HG02870 (cell line): ENCODE measurements at regions not wholly inside any gene's neighbourhood (a gene's known extent, or its start where the extent isn't known, plus 50 kb on each side); places are given as distances from the start of the nearest gene placed in this dataset.
A peak's percentile ranks its signal among the peaks of the same experiment; 100 is the strongest.
"Not testable (repeated sequence)": the region's sequence is repeated elsewhere in the genome, so short reads cannot be mapped to it uniquely, and the experiment has no call there.

ENCODE experiments used
- ATAC-seq: cut with Tn5 transposase; IDR thresholded peaks from one replicate; pipeline ENCODE4 v1.9.1; 2021; ENCODE audit warnings: mild to moderate bottlenecking, moderate library complexity; ENCODE audit not compliant: unreplicated experiment

DNA sequence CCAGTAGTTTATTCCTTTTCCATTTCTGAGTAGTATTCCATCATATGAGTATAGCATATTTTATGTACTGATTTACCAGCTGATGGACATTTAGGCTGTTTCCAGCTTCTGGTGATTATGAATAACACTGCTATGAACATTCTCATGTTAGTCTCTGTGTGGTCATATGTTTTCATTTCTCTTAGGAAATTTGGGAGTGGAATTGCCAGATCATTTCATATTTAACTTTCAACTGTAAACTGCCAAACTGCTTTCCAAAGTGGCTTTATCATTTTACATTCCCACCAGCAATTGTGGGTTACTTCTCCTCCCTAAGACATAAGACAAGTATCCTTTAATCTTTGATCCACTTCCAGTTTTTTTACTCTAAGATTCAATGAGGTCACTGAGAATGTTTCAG is 85.7 kb upstream of the RALGPS2 start:
- no peak for ATAC-seq

DNA sequence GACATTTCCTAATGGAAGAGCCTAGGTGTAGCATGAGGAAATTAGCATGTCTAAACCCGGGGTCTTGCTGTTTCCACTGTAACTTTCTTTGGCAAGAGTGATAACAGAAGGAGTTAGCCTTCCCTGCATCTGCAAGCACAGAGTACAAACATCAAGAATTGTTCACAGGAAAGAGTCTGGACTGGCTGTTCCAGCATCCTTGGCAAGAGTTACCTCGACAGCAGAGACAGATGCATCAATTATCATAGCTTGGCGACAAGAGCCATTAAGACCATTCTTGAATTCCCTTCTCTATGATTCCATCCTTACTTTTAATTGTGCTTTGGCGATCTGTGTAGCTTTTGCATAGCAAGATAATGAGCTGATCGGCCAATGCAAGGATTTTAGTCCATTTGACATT is 82.8 kb upstream of the RALGPS2 start:
- ATAC-seq = no peak

- ATAC-seq = no peak
These were observed 81.7 kb upstream of the RALGPS2 start for GRCh38 chr1:178643349-178643748.

DNA sequence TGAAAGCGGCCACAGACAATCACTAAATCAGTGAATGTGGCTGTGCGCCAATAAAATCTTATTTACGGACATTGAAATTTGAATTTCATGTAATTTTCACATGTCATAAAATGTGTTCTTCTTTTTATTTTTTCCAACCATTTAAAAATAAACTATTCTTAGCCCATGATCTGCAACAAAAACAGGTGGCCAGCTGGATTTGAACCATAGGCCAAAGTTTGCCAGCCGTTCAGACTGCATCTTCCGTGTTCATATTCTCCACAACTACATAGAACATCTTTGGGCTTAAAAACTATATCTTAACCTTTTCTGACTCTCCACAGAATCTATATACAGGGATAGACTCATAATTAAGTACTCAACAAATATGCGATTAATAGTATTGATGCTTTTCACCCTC is 81.2 kb upstream of the RALGPS2 start:
- no peak for ATAC-seq

DNA sequence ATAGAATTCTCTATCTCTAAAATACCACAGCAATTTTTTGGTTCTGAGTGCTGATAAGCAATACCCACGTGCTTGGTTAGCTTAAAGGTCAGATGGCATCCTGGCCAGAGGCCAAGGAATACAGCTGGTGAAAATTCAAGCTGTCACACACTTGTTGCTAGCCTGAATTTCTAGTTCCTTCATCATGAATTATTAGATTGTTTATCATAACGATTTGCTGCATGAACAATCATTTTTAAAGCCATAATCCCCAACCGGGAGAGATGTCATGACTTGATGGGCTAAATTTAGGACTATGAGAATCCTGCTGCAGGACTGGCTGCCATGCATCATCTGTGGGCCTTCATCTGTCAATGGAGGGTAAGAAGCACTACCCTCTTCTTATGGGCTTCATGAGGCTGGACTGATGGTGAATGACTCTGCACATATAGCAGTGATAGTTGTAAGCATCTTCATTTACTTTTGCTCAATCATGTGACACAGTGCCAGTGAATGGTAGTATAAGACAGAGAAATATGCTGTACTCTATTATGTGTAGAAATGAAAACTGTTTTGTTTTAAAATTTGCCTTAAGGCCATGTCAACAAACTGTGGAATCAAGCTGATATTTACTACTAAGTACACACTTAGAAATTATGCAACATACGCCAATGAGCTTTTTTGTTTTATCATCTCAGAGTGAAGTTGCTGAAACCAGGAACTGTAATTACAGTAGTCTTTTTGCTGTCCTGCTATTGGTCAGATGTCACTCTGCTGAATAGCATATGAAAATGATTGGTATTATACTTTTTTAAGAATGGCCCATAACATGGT is 80.5 kb upstream of the RALGPS2 start:
- ATAC-seq = no peak

DNA sequence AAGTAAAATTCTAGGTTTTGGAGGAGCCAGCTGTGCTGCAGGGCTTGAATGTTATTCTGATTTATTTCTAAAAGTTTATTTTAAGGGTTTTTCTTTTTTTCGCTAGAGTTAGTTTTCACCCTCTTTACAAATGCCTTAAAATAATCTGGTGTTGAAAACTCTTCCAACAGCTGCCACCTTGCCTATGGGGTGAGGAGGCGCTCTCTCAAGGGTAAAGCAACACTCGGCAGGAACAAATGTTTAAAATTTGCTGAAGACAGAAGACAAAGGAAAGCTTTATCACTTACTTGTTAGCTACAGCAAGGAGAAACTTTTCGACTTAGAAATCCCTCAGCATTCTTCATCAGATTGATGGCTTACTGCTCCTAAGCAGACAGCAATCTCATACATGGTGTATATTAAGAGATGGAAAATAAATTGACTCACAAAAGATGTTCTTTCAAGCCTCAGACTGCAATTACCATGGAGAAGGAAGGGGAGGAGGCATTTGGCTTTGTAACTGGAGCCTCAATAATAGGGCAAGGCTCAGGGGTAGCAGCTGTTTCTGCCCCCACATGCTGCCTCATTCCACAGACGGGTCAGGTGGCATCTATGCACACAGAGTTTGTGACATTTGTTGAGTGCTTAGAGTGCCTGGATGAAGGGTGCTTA is 79.8 kb upstream of the RALGPS2 start:
- no peak for ATAC-seq

- no peak for ATAC-seq
These were observed 79.2 kb upstream of the RALGPS2 start for GRCh38 chr1:178645808-178646200.

DNA sequence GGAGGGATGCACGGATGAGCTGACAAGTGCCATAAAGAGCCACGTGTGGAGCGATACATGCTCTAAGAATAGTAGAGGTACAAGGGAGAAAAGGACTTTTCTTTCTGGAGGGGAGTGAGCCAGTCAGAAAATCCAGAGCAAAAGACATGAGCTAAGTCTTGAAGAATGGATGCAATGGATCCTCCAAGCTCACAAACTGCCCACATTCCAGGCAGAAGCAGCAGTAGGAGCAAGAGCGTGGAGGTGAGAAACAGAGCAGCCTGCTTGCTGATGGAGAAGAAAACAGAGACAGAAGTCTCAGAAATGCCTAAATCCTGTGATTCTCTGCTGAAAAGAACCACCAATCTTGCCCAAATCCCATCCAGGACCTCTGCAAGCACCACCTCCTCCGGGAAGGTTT is 78.2 kb upstream of the RALGPS2 start:
- no peak for ATAC-seq

DNA sequence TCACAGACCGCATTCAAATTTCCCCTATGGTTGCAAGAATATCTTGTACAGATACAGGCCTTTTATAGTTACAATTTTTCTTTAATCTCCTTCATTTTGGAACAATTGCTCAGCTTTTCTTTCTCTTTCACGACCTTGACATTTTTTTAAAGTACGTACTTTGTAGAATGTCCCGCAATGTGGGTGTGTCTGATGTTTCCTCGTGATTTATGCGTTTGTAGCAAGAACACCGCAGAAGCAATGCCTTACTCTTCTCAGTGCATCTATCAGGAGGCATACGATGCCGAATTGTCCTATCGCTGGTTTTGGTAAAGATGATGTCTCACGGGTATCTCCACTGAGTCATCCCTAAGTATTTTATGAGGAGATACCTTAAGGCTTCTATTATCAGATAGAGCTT is 76.9 kb upstream of the RALGPS2 start:
- ATAC-seq = no peak

GRCh38 chr1:178649582-178650350 is 75.3 kb upstream of the RALGPS2 start:
- no peak for ATAC-seq

DNA sequence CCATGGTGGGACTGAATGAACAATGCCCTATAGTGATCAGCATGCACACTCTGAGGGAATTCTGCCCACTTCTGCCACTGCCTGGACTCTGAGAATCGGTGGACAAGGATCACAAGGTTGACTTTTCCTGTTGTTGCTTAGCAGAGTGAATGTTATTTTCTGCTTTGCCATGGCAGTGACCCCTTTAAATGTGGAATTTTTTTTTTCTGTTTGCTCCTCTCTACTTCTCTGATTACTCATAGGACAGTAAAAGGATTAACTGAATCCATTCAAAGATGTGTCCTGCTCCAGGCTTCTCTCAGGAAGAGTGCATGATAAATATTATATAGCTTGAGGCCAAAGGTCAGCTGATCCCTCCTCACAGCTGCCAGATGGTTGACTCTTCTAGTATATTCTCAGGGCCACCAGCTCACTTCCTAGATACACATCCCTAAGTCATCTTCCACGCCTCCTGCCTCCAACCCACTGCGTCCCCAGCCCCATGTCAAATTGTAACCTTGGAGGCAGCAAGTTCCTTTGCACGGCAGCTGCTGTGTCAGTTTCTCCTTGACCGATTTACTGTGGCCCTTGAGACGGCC is 74.0 kb upstream of the RALGPS2 start:
- no peak for ATAC-seq

DNA sequence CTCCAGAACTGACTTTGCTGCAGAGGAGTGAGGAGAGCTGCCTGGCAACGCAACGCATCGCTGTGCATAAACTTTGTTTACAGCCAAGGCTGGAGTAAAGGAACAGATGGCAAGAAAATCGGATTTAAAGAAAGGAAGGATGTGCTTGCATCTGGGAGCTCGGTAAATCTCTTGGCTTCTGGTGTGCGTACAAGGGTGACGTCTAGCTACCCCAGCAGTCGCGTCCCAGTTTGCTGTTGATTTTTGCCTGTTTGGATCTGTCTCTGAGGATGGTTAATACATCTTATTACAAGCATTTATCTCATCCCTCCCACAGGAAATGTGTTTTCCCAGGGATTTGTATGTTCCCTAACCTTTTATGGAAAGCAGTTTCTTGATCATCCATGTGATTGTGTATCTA is 73.3 kb upstream of the RALGPS2 start:
- ATAC-seq = no peak

- ATAC-seq = no peak
These were observed 72.2 kb upstream of the RALGPS2 start for GRCh38 chr1:178652506-178653490.

- peak; percentile 60 for ATAC-seq
These were observed 65.2 kb upstream of the RALGPS2 start for GRCh38 chr1:178659789-178660208.

GRCh38 chr1:178660461-178660860 is 64.6 kb upstream of the RALGPS2 start:
- ATAC-seq = peak; percentile 31

DNA sequence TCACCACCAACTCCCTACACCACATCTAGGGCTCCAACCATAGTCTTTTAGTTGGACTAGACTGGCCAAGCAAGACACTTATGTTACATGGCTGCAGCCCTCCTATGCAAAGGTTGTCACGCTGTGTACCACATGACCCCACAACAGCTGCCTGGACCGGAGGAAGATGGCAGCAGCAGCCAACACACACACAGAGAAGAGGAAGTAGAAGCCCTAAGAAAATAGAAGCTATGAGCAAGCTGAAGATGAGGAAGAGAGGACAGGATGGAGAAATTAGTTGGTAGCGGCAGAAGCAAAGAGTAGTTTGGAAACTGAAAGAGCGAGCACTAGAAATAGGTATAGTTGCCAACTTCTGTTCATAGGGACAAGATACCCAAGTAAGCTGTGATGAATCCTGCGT is 60.8 kb upstream of the RALGPS2 start:
- ATAC-seq = peak; percentile 62

DNA sequence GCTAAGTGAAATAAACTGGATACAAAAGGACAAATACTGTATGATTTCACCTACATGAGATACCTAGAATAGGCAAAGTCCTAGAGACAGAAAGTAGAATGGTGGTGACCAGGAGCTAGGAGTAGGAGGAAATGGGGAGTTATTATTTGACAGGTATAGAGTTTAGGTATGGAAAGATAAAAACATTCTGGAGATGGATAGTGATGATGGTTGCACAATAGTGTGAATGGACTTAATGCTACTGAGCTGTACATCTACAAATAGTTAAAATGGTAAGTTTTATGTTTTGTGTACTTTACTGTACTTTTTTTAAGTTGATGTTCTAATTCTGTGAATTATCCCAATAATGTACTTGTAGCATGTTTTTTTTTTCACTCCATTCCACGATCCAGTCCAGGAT is 59.5 kb upstream of the RALGPS2 start:
- ATAC-seq = no peak

DNA sequence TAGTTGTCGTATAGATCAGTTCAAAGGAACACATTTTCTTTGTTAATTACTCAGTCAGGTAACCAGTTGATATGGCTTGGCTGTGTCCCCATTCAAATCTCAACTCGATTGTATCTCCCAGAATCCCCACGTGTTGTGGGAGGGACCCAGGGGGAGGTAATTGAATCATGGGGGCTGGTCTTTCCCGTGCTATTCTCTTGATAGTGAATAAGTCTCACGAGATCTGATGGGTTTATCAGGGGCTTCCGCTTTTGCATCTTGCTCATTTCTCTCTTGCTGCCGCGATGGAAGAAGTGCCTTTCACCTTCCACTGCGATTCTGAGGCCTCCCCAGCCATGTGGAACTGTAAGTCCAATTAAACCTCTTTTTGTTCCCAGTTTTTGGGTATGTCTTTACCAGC is 58.2 kb upstream of the RALGPS2 start:
- not testable (repeated sequence) for ATAC-seq

- ATAC-seq = no peak
These were observed 52.6 kb upstream of the RALGPS2 start for GRCh38 chr1:178672434-178672833.

- not testable (repeated sequence) for ATAC-seq
These were observed 50.5 kb upstream of the RALGPS2 start for GRCh38 chr1:178674559-178674958.
